A673 (cell line): ENCODE measurements at regions not wholly inside any gene's neighbourhood (a gene's known extent, or its start where the extent isn't known, plus 50 kb on each side); places are given as distances from the start of the nearest gene placed in this dataset.

ENCODE experiments used
- CTCF ChIP-seq: fragments of 300-800, 200-600 bp; sonication (generic); conservative IDR thresholded peaks from 2 replicates; pipeline ENCODE4 v1.5.1; 2017; ENCODE audit warnings: low read depth, mild to moderate bottlenecking, antibody characterized with exemption, low read length, moderate library complexity, mixed read lengths
- EZH2 ChIP-seq: fragments of 200-600 bp; sonication (generic); IDR thresholded peaks from 2 replicates; pipeline ENCODE4 v1.6.1; 2017; ENCODE audit warnings: borderline replicate concordance, low read depth, mild to moderate bottlenecking, mixed read lengths, antibody characterized with exemption, low read length; ENCODE audit not compliant: poor library complexity, severe bottlenecking

DNA sequence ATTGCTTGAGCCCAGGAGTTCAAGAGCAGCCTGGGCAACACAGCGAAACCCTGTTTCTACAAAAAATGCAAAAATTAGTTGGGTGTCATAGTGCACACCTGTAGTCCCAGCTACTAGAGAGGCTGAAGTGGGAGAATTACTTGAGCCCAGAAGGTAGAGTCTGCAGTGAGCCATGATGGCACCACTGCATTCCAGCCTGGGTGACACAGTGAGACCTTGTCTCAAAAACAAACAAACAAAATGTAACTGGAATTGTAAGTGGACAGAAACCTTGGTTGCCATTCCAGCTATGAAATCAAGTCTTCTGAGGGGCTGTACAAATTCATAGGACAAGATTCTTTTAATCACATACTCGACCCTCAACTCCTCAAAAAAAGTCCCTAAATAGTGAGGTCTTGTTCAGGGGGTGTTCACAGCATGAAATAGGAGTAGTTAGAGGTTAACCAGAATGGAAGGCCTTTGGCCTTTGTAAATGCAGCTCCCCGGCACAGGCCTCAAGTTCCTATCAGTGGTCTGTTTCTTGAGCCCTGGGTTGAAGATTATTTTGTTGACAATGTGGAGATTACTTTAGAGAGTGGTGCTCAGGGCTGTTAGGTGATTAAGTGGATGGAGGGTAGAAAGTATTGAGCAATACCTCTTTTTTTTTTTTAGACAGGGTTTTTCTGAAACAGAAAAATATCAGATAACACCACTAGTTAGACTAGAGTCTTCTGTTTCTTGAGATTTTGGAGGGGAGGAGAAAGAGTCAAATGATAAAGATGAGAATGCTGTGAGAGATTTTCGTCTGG lies 138.7 kb upstream of the ZNF648 start:
- TF ChIP-seq CTCF (no peak), EZH2 (no peak)
